GM19438 (cell line): ENCODE measurements at regions not wholly inside any gene's neighbourhood (a gene's known extent, or its start where the extent isn't known, plus 50 kb on each side); places are given as distances from the start of the nearest gene placed in this dataset.
"Not testable (repeated sequence)": the region's sequence is repeated elsewhere in the genome, so short reads cannot be mapped to it uniquely, and the experiment has no call there.

Source experiments
- ATAC-seq: cut with Tn5 transposase; IDR thresholded peaks from one replicate; pipeline ENCODE4 v1.9.1; 2021; ENCODE audit warnings: low read depth; ENCODE audit not compliant: unreplicated experiment

DNA sequence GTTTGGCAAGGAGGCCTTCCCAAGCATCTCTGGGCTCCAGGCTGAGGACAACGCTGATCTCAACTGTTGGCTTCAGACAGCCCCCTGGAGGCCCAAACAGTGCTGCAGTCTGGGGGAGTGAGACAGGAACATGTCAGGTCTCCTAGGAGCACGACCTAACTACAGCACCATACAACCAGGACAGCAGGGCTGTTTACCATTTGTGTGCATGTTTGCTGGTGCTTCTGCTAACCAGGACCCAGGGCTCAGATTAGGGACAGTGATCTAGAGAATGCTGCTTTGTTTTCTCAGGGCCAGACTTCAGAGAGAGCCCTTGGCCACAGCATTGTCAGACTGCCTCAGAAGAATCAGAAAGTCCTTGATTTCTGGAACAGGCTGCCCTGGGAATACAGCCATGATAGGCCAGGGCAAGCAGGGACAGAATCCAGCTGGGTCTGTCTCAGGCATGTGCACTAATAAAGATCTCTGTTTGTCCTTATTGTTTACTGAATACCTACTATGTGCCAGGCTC, 126.5 kb downstream of the VPREB1 start:
- no peak for ATAC-seq

DNA sequence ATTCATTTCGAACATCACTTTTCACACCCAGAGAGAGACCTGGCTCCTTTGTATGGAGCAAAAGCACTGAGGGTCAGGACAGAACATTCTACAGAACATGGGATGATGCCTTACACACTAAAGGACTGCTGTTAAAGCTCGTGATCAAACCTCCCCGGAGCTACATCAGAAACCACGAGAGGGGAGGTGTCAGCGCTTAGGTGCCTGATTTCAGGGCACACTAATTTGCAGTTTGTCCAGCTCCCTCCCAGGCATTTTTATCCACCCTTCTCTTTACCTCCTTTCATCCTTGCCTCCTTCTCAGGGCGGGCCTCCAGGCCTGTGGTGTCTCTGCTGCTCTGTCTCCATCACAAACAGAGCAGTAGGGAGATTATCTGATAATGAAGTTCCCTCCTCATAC, 127.5 kb downstream of the VPREB1 start:
- ATAC-seq: no peak

GRCh38 chr22:22374163-22374562, 129.6 kb downstream of the VPREB1 start:
- ATAC-seq: no peak

GRCh38 chr22:22374579-22374978, 130.0 kb downstream of the VPREB1 start:
- ATAC-seq: no peak

GRCh38 chr22:22375576-22376351, 131.2 kb downstream of the VPREB1 start:
- no peak for ATAC-seq

DNA sequence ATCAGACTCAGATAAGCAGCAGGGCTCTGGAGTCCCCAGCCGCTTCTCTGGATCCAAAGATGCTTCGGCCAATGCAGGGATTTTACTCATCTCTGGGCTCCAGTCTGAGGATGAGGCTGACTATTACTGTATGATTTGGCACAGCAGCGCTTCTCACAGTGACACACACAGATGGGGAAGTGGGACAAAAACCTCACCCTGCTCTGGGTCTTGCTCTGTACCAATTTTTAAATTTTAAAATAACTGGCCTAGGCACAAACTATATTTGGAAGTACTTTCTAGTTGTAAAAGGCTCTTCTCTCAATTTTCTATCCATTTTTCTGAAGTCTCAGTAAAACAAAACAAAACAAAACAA, 131.7 kb downstream of the VPREB1 start:
- ATAC-seq: no peak

DNA sequence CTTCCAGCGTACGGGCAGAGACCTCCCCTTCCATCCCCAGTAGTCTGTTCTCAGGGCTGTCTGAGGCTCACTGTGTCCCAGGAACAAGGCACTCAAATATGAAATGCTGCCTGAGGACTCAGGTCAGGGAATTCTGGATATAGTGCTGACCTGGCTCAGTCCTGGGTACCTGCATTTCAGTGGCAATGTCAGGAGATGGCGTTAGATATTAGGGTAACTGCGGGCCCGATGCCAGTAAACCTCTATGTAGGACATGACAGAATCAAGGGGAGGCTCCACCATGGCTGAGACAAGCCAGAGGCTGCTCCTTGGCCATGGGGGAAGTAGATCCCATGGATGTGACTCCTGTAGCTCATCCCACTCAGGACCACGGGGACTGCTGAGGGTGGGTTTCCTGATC, 131.7 kb downstream of the ZNF280B start:
- ATAC-seq: not testable (repeated sequence)

DNA sequence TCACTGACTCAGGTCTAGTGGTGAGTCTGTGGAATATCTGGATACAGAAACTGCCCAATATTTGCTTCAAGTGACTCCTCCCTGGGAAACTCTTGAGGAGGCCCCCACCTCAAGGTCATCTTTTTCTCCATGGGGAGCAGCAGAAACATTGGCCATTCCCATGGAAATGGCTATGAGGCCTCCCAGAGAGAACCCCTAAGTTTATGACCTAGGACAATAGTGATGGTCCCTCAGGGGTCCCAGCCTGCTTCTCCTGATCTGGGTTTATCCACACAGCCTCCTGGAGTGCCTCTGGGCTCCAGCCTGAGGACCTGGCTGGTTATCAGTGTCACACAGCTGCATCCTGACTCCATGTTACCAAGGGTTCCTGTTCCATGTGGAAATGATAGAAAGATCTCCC, 131.2 kb downstream of the ZNF280B start:
- no peak for ATAC-seq

DNA sequence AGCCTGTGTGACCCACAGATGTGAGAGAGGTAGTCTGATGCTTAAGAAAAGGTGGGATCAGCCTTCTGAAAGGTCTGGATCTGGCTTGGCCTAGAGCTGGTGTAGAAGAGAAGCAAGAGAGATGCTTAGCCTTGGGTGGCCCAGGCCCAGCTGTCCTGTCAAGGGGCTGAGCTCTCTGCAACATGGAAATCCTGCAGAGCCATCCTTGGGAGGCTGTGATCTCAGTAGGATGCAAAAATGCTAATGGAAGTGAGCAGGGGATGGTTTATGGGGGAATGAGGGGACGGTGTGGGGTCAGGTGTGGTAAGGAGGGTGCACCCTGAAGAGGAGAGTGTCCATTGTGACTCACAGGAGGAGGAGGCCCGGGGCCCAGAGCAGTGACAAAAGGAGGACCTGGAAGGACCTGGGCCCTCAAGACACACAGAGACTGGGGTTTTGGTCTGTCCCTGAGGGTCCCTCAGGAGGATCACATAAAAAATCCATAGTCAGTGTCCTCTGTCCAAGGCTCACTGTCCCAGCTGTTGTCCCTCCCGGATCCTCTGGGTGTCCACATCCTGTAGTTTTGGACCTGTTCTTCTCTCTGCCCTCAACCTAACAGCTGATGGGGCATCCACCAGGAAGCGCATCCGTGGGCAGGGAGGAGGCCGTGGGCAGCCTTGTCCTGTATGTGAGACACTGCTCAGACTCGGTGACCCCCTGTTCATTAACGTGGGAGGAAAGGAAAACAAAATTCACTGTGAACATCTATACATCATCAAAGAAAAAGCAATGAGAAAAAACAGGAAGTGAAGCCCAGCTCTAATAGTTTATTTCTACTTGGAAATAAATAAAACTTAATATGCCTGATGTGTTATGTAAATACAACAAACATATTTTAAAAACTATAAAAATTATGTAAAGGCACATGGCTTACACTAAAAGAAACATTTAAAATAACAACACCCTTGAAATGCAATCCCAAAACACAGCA, 129.8 kb downstream of the ZNF280B start:
- no peak for ATAC-seq

DNA sequence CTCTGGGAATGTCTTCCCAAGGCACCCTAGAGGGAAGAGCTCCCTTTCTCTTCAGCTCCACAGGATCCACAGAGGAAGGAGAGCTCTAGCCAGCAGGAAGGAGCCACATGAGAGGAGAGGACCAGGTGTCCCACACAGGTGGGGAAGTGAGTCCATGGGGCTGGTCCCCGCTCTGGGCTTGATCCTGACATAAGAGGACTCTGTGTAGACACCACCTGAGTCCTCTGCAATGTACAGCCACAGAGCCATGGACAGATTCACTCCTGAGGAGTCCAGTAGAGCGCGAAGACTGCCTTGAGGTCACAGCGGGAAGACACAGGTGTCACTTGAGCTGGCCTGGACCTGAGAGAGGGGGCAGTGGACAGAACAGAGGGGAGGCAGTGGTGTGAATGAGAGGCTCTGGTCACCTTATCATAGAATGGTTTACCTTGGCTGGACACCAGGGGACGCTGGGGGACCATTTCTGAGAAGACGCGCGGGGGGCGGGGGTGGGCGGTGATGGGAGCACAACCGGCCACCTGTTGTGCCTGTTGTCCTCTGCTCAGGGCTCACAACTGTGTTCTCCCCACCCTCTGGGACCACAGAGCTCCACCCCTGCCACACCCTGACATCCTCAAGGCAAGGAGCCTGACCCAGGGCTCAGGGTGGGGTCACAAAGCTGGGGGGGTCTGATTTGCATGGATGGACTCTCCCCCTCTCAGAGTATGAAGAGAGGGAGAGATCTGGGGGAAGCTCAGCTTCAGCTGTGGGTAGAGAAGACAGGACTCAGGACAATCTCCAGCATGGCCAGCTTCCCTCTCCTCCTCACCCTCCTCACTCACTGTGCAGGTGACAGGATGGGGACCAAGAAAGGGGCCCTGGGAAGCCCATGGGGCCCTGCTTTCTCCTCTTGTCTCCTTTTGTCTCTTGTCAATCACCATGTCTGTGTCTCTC, 128.2 kb downstream of the ZNF280B start:
- ATAC-seq: no peak

- ATAC-seq: not testable (repeated sequence)
Observed at GRCh38 chr22:22381292-22381691, 127.2 kb downstream of the ZNF280B start.

DNA sequence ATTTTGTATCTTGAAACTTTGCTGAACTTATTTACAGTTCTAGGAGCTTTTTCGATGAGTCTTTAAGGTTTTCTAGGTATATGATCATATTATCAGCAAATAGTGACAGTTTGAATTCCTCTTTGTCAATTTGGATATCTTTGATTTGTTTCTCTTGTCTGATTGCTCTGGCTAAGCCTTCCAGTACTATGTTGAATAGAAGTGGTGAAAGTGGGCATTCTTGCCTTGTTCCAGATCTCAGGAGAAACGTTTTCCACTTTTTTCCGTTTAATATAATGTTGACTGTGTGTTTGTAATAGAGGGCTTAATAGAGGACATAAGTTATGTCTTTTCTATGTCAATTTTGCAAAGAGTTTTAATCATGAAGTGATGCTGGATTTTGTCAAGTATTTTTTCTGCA, 124.3 kb downstream of the ZNF280B start:
- no peak for ATAC-seq

- ATAC-seq: no peak
Observed at GRCh38 chr22:22384668-22385244, 123.8 kb downstream of the ZNF280B start.

GRCh38 chr22:22386602-22387385, 121.7 kb downstream of the ZNF280B start:
- ATAC-seq: no peak

DNA sequence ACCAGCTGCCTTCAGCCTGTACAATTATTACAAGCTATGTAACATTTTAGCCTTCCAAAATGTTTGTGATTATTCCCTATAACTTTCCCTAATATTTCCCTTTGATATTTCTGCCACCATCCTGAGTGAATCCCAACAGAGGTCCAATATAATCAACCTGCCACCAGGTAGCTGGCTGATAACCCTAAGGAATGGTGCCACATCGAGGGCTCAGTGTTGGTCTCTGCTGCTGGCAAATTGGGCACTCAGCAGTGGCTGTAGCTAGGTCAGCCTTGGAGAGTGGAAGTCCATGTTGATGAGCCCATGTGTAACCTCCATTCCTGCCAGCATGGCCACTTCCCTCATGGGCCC, 121.2 kb downstream of the ZNF280B start:
- ATAC-seq: no peak

DNA sequence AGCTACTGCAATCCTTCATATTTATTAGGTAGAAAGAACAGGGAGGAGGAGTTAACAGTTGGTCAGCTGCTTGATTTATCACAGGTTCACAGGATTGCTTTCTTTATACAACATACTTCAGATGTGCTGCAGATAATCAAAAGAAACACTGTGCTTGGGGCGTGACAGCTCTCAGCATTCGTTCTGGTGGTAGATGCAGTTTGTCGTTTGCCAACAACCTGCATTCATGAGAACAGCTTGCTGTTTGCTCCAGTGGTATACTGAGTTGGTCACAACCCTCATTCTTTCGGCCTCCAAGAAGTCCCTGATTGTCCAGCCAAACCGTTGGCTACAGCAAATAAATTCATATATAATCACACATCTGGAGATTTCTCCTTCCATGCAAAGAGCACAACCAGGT, 120.5 kb downstream of the ZNF280B start:
- no peak for ATAC-seq

DNA sequence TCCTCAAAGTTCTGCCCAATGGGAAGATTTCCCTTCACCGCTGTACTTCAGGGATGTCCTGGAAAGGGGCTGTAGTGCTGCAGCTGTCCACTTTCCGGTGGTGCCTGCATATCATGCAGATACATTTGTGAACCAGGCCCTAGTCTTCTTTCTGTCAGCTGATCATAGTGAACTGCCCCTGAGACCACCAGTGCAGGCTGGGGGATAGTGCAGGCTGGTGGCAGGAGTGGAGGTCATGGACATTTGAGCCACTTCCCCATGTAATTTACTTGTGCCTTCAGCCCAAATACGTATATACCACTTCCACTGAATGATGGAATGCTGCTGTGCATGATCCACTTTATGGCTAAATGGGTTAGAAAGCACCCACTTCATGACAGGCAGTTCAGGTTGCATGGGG, 120.0 kb downstream of the ZNF280B start:
- ATAC-seq: no peak

GRCh38 chr22:22389467-22389866, 119.1 kb downstream of the ZNF280B start:
- no peak for ATAC-seq

GRCh38 chr22:22390989-22391388, 117.6 kb downstream of the ZNF280B start:
- ATAC-seq: no peak
